ENCODE measurements at regions not wholly inside any gene's neighbourhood (a gene's known extent, or its start where the extent isn't known, plus 50 kb on each side); places are given as distances from the start of the nearest gene placed in this dataset.
A peak's percentile ranks its signal among the peaks of the same experiment; 100 is the strongest.

DNA sequence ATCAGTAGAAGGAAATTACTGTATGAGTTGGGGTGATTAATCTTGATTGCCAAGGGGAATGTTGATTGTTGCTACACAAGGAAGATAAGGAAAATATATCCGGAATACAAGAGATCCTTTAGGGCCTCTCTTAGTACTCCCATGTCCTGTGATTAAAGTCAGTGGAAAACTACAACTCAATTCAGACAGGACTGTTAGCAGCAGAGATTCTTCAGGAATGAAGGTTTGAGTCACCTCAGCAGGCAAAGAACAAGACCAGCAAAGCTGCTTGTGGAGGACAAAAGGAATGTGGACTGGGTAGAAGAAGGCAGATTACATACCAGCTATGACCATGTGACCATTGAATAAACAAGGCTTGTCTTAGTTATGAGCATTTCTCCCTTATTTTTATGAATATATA lies 478.2 kb downstream of the BUD13 start:
- peaks cover 10% of the 10 kb centered on the region for H3K27me3 Mint-ChIP-seq (ENCODE audit: low read depth)
- no peak overlapping the region for H3K4me3 Mint-ChIP-seq
- peaks cover 24% of the 10 kb centered on the region for H3K4me1 Mint-ChIP-seq
- no peak for DNase-seq (ENCODE audit: low spot score in 2 of 2, unreplicated experiment in 2 of 2)
- H3K27ac Mint-ChIP-seq = peak overlapping the region; percentile 91
- TF ChIP-seq CTCF (IDR thresholded peaks at IDR 0.05; ENCODE audit: unreplicated experiment) = no peak
- H3K9me3 Mint-ChIP-seq = peaks cover 16% of the 10 kb centered on the region
- no peaks in the 10 kb centered on the region for H3K36me3 Mint-ChIP-seq

DNA sequence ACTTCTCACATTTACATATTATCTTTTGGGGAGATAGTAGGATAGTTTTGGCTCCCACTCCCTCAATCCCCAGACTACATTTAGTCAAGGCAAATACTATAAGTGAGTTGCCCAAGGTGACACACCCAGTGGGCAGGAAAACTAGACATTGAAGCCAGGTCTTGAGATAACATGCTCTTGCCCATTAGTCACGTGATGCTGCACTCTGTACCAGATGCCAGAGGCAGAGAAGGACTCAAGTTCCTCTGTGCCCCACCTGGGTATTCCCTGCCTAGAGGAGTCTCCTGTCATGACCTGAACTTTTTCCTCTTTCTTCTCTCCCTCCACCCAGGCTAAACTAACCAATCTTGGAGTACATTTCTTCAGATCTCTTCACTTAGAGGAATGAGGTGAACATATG lies 484.9 kb downstream of the BUD13 start:
- no peak overlapping the region for H3K27ac Mint-ChIP-seq
- TF ChIP-seq CTCF (IDR thresholded peaks at IDR 0.05; ENCODE audit: unreplicated experiment) = no peak
- H3K27me3 Mint-ChIP-seq (ENCODE audit: low read depth) = peaks cover 41% of the 10 kb centered on the region
- H3K36me3 Mint-ChIP-seq = no peaks in the 10 kb centered on the region
- no peak for DNase-seq (ENCODE audit: low spot score in 2 of 2, unreplicated experiment in 2 of 2)
- no peaks in the 10 kb centered on the region for H3K4me1 Mint-ChIP-seq
- peaks cover 24% of the 10 kb centered on the region for H3K9me3 Mint-ChIP-seq
- H3K4me3 Mint-ChIP-seq = no peak overlapping the region

GRCh38 chr11:116285026-116285425 lies 487.8 kb downstream of the BUD13 start:
- Mint-ChIP-seq H3K9me3 (peaks cover 15% of the 10 kb centered on the region), H3K27ac (no peak overlapping the region), H3K4me1 (peaks cover under 1% of the 10 kb centered on the region), H3K4me3 (no peak overlapping the region), H3K27me3 (ENCODE audit: low read depth) (peaks cover 40% of the 10 kb centered on the region), H3K36me3 (no peaks in the 10 kb centered on the region)
- no peak for DNase-seq (ENCODE audit: low spot score in 2 of 2, unreplicated experiment in 2 of 2)
- no peak for TF ChIP-seq CTCF (IDR thresholded peaks at IDR 0.05; ENCODE audit: unreplicated experiment)

DNA sequence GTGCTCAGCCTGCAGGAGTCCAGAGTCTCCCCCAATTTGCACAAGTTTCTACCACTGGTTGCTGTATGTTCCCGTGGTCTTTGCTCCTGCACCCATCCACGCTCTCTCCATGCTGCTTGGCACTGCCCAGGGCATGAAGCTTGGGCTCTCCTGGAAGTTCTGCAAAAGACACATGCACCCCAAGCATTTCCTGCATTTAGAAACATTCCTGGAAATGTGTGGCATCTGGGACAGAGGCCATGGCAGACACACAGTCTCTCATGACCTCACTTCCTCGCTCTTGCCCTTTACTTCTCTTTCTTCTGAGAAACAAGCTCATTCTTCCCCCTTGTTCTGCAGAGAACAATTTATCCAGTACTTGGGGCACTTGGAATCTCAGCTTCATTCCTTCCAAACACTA lies 489.5 kb downstream of the BUD13 start:
- peaks cover 11% of the 10 kb centered on the region for H3K4me1 Mint-ChIP-seq
- TF ChIP-seq CTCF (IDR thresholded peaks at IDR 0.05; ENCODE audit: unreplicated experiment) = no peak
- no peaks in the 10 kb centered on the region for H3K36me3 Mint-ChIP-seq
- no peak overlapping the region for H3K4me3 Mint-ChIP-seq
- H3K27ac Mint-ChIP-seq = no peak overlapping the region
- peaks cover 39% of the 10 kb centered on the region for H3K27me3 Mint-ChIP-seq (ENCODE audit: low read depth)
- no peak for DNase-seq (ENCODE audit: low spot score in 2 of 2, unreplicated experiment in 2 of 2)
- no peaks in the 10 kb centered on the region for H3K9me3 Mint-ChIP-seq

GRCh38 chr11:116282481-116282880 lies 490.3 kb downstream of the BUD13 start:
- no peaks in the 10 kb centered on the region for H3K36me3 Mint-ChIP-seq
- DNase-seq (ENCODE audit: low spot score in 2 of 2, unreplicated experiment in 2 of 2) = no peak
- H3K9me3 Mint-ChIP-seq = no peaks in the 10 kb centered on the region
- no peak for TF ChIP-seq CTCF (IDR thresholded peaks at IDR 0.05; ENCODE audit: unreplicated experiment)
- peaks cover 39% of the 10 kb centered on the region for H3K27me3 Mint-ChIP-seq (ENCODE audit: low read depth)
- H3K4me1 Mint-ChIP-seq = peaks cover 14% of the 10 kb centered on the region
- no peak overlapping the region for H3K4me3 Mint-ChIP-seq
- H3K27ac Mint-ChIP-seq = no peak overlapping the region

All from mesothelial cell of epicardium (in vitro differentiated cells).